ENCODE measurements at regions not wholly inside any gene's neighbourhood (a gene's known extent, or its start where the extent isn't known, plus 50 kb on each side); places are given as distances from the start of the nearest gene placed in this dataset.

DNA sequence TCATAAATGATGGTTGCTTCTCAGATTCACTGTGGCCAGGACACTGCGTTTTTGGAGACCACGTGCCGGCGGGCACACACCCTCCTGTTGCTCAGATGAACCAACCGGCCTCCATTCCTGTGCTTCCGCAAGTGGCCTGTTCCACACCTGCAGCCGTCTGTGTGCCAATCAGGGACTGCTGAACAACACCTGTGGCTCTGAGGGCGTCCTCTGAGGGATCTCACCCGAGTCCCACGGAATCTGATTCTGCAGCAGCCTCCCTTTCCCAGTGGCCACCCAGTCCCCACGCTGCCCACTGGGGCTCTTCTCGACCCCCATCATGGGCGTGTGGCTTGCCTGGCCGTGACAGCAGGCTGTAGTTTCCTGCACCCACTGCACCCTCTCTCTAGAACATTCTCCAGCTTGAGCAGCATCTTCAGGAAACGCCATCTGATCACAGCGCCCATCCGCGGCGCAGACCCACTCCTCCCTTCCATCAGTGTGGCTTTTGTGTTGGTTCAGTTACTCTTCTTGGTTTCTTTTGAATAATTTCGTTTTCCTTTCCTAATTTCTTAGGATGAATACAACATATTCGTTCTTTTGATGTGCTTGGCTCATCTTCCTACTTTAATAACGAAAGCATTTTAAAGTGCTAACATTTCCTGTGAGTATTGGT is 65.1 kb upstream of the SLC22A11 start:
- TF ChIP-seq, protein P1, sequence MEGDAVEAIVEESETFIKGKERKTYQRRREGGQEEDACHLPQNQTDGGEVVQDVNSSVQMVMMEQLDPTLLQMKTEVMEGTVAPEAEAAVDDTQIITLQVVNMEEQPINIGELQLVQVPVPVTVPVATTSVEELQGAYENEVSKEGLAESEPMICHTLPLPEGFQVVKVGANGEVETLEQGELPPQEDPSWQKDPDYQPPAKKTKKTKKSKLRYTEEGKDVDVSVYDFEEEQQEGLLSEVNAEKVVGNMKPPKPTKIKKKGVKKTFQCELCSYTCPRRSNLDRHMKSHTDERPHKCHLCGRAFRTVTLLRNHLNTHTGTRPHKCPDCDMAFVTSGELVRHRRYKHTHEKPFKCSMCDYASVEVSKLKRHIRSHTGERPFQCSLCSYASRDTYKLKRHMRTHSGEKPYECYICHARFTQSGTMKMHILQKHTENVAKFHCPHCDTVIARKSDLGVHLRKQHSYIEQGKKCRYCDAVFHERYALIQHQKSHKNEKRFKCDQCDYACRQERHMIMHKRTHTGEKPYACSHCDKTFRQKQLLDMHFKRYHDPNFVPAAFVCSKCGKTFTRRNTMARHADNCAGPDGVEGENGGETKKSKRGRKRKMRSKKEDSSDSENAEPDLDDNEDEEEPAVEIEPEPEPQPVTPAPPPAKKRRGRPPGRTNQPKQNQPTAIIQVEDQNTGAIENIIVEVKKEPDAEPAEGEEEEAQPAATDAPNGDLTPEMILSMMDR (conservative IDR thresholded peaks at IDR 0.05; ENCODE audit: low read length), result no peak
- TF ChIP-seq EZH2phosphoT487 (IDR thresholded peaks at IDR 0.05; ENCODE audit: borderline replicate concordance), result no peak
